ENCODE measurements at regions not wholly inside any gene's neighbourhood (a gene's known extent, or its start where the extent isn't known, plus 50 kb on each side); places are given as distances from the start of the nearest gene placed in this dataset.
A peak's percentile ranks its signal among the peaks of the same experiment; 100 is the strongest.

- no peaks in the 10 kb centered on the region for H3K27me3 ChIP-seq
- no peaks in the 10 kb centered on the region for H3K9me3 ChIP-seq
- intact Hi-C loops (cut with DNase I), result loop anchor here (5.0 kb wide), 3 partner anchors 180 to 300 kb away; no protein-coding TSS in a partner anchor
- DNase-seq (ENCODE audit: extremely low spot score), result no peak
- no peaks in the 10 kb centered on the region for H3K36me3 ChIP-seq
- 82% methylated on average over 2 of the region's 2 CpGs for WGBS
- peaks cover 0 to 6% (median 3%) of the 10 kb centered on the region in 4 donors for H3K4me1 ChIP-seq
- TF ChIP-seq POLR2A (IDR thresholded peaks at IDR 0.05; ENCODE audit: low read depth) (no peak), POLR2AphosphoS5 (IDR thresholded peaks at IDR 0.05) (no peak), CTCF (IDR thresholded peaks at IDR 0.05) (no peak), EP300 (IDR thresholded peaks at IDR 0.05) (no peak)
- H3K4me3 ChIP-seq, result no peak overlapping the region
- no peak overlapping the region for H3K27ac ChIP-seq (replicated peaks in 1 of 4)
Measured at GRCh38 chr6:134642279-134642678, 307.6 kb downstream of the ALDH8A1 start.

DNA sequence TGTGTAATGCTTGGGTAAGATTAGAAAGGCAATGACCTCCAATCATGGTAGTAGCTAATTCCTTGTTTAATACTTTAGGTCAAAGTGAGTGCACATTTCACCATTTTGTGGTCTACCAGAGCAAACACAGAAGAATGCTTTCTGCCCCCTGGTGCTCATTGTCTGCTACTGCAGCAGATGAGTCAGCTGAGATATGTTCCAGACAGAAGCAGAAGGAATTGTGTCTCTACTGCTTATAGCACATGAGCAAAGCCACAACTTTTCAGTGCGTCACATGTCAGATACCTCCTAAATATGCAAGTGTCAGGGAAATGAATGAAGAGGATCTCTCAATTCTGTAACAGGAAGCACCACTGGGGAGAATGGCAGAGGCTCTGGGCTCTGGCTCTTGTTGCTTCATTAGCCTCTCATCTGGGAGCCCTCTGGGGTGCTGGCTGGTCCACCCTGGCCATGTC lies 308.9 kb downstream of the ALDH8A1 start:
- no peak overlapping the region for H3K27ac ChIP-seq (replicated peaks in 1 of 4)
- intact Hi-C loops (cut with DNase I), result loop anchor here (2.0 to 5.0 kb wide), 4 partner anchors 181 to 466 kb away; no protein-coding TSS in a partner anchor
- TF ChIP-seq CTCF (IDR thresholded peaks at IDR 0.05) (peak; percentile 91 to 93 (median 92)), POLR2AphosphoS5 (IDR thresholded peaks at IDR 0.05) (peak; percentile 51 to 52), EP300 (IDR thresholded peaks at IDR 0.05) (no peak), POLR2A (IDR thresholded peaks at IDR 0.05; ENCODE audit: low read depth) (no peak)
- no peaks in the 10 kb centered on the region for H3K9me3 ChIP-seq
- H3K36me3 ChIP-seq, result no peaks in the 10 kb centered on the region
- DNase-seq (ENCODE audit: extremely low spot score), result peak; percentile 94
- 50% methylated on average over 1 of the region's 1 CpG for WGBS
- no peak overlapping the region for H3K4me3 ChIP-seq
- H3K4me1 ChIP-seq, result peaks cover 0 to 6% (median 3%) of the 10 kb centered on the region in 4 donors
- no peaks in the 10 kb centered on the region for H3K27me3 ChIP-seq

- WGBS, result 93% methylated on average over 4 of the region's 4 CpGs
- TF ChIP-seq POLR2A (IDR thresholded peaks at IDR 0.05; ENCODE audit: low read depth) (no peak), EP300 (IDR thresholded peaks at IDR 0.05) (no peak), POLR2AphosphoS5 (IDR thresholded peaks at IDR 0.05) (no peak), CTCF (IDR thresholded peaks at IDR 0.05) (no peak)
Measured at GRCh38 chr6:134640229-134640628, 309.7 kb downstream of the ALDH8A1 start.

DNA sequence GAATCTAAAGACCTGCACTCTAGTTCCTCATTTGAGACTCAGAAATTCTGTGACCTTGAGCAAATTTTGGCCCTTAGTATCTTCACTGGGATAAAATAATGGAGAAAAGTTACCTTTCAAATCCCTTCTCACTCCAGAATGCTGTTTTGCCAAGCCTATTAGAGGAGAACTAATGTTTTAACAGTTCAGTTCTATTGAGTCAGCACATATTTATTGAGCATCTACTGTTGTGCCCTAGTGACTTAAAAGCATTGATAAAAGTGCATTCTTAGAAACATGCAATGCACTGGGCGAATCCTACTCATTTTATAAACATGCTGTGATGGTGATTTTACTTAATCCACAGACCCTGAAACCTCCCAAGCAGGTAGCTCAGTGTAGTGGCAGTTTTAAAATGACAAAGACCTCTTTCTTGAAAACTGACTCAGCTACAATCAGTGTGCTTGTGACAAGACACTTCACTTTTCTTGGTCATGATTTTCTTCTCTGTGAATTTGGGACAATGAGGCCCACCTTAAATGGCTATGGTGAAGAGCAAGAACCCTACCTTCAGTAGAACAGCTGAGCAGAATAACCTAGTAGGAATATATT lies 312.0 kb downstream of the ALDH8A1 start:
- TF ChIP-seq POLR2A (IDR thresholded peaks at IDR 0.05; ENCODE audit: low read depth), result no peak
- no peak for TF ChIP-seq EP300 (IDR thresholded peaks at IDR 0.05)
- no peak for TF ChIP-seq CTCF (IDR thresholded peaks at IDR 0.05)
- no peak for TF ChIP-seq POLR2AphosphoS5 (IDR thresholded peaks at IDR 0.05)
- 90% methylated on average over 1 of the region's 1 CpG for WGBS
- H3K4me3 ChIP-seq, result no peak overlapping the region
- H3K4me1 ChIP-seq, result peaks cover 0 to 6% (median 3%) of the 10 kb centered on the region in 4 donors
- H3K27me3 ChIP-seq, result no peaks in the 10 kb centered on the region
- DNase-seq (ENCODE audit: extremely low spot score), result no peak
- H3K36me3 ChIP-seq, result no peaks in the 10 kb centered on the region
- intact Hi-C loops (cut with DNase I), result no loop called here
- no peaks in the 10 kb centered on the region for H3K9me3 ChIP-seq
- H3K27ac ChIP-seq (replicated peaks in 1 of 4), result no peak overlapping the region

More at GRCh38 chr6:134640229-134640628, 309.7 kb downstream of the ALDH8A1 start:
- Histone ChIP-seq H3K36me3 (no peaks in the 10 kb centered on the region), H3K27ac (replicated peaks in 1 of 4) (no peak overlapping the region), H3K27me3 (no peaks in the 10 kb centered on the region), H3K9me3 (no peaks in the 10 kb centered on the region), H3K4me3 (no peak overlapping the region), H3K4me1 (peaks cover 0 to 6% (median 3%) of the 10 kb centered on the region in 4 donors)
- no peak for DNase-seq (ENCODE audit: extremely low spot score)
- intact Hi-C loops (cut with DNase I), result loop anchor here (2.0 to 5.0 kb wide), 4 partner anchors 182 to 465 kb away; no protein-coding TSS in a partner anchor

Measured in esophagus muscularis mucosa (tissue), 4 donors.